ENCODE measurements at regions not wholly inside any gene's neighbourhood (a gene's known extent, or its start where the extent isn't known, plus 50 kb on each side); places are given as distances from the start of the nearest gene placed in this dataset.

GRCh38 chr6:133671376-133671775 is 217.5 kb upstream of the TCF21 start:
- no peaks in the 10 kb centered on the region for H3K4me1 Mint-ChIP-seq
- H3K4me1 ChIP-seq: no peaks in the 10 kb centered on the region

GRCh38 chr6:133673056-133673455 is 215.9 kb upstream of the TCF21 start:
- TF ChIP-seq CTCF (IDR thresholded peaks at IDR 0.05) (no peak), EZH2 (IDR thresholded peaks at IDR 0.05) (no peak), EZH2phosphoT487 (IDR thresholded peaks at IDR 0.05) (no peak)
- Mint-ChIP-seq H3K4me3 (no peak overlapping the region), H3K27me3 (ENCODE audit: insufficient read depth, low read depth) (peaks cover 3% of the 10 kb centered on the region), H3K36me3 (no peaks in the 10 kb centered on the region), H3K27ac (no peak overlapping the region), H3K4me1 (no peaks in the 10 kb centered on the region), H3K9me3 (no peaks in the 10 kb centered on the region)
- Histone ChIP-seq H3F3A (ENCODE audit: low read depth) (no peaks in the 10 kb centered on the region), H3K79me2 (ENCODE audit: low read depth) (no peaks in the 10 kb centered on the region), H4K20me1 (ENCODE audit: low read depth) (no peaks in the 10 kb centered on the region), H3K4me1 (no peaks in the 10 kb centered on the region), H3K9ac (no peak overlapping the region), H2AFZ (replicated peaks) (peak overlapping the region; percentile 63), H3K4me2 (no peak overlapping the region), H3K36me3 (no peaks in the 10 kb centered on the region), H3K27ac (no peak overlapping the region), H3K9me3 (ENCODE audit: low read depth) (no peaks in the 10 kb centered on the region), H3K27me3 (no peaks in the 10 kb centered on the region), H3K4me3 (no peak overlapping the region)
- no peak for DNase-seq (ENCODE audit: low spot score)

More at GRCh38 chr6:133671376-133671775, 217.5 kb upstream of the TCF21 start:
- no peak overlapping the region for H3K9ac ChIP-seq
- H3K27me3 Mint-ChIP-seq (ENCODE audit: insufficient read depth, low read depth): peaks cover 3% of the 10 kb centered on the region
- no peak overlapping the region for H3K4me2 ChIP-seq
- TF ChIP-seq EZH2phosphoT487 (IDR thresholded peaks at IDR 0.05) (no peak), CTCF (IDR thresholded peaks at IDR 0.05) (no peak), EZH2 (IDR thresholded peaks at IDR 0.05) (no peak)
- no peak overlapping the region for H3K4me3 ChIP-seq
- H3K36me3 Mint-ChIP-seq: no peaks in the 10 kb centered on the region
- H3F3A ChIP-seq (ENCODE audit: low read depth): no peaks in the 10 kb centered on the region
- no peak overlapping the region for H3K4me3 Mint-ChIP-seq
- DNase-seq (ENCODE audit: low spot score): no peak
- H3K79me2 ChIP-seq (ENCODE audit: low read depth): no peaks in the 10 kb centered on the region
- no peaks in the 10 kb centered on the region for H3K9me3 Mint-ChIP-seq
- H3K27ac Mint-ChIP-seq: no peak overlapping the region
- H4K20me1 ChIP-seq (ENCODE audit: low read depth): no peaks in the 10 kb centered on the region
- no peaks in the 10 kb centered on the region for H3K36me3 ChIP-seq
- no peaks in the 10 kb centered on the region for H3K27me3 ChIP-seq
- H3K9me3 ChIP-seq (ENCODE audit: low read depth): no peaks in the 10 kb centered on the region
- no peak overlapping the region for H2AFZ ChIP-seq (replicated peaks)
- no peak overlapping the region for H3K27ac ChIP-seq

- H3K9ac ChIP-seq: no peak overlapping the region
- no peak for TF ChIP-seq CTCF (IDR thresholded peaks at IDR 0.05)
- TF ChIP-seq EZH2 (IDR thresholded peaks at IDR 0.05): no peak
- TF ChIP-seq EZH2phosphoT487 (IDR thresholded peaks at IDR 0.05): no peak
- H3K36me3 Mint-ChIP-seq: no peaks in the 10 kb centered on the region
- H2AFZ ChIP-seq (replicated peaks): no peak overlapping the region
- no peaks in the 10 kb centered on the region for H3K4me1 ChIP-seq
- no peak overlapping the region for H3K27ac Mint-ChIP-seq
- H3K79me2 ChIP-seq (ENCODE audit: low read depth): no peaks in the 10 kb centered on the region
- no peaks in the 10 kb centered on the region for H3K36me3 ChIP-seq
- H3F3A ChIP-seq (ENCODE audit: low read depth): no peaks in the 10 kb centered on the region
- no peaks in the 10 kb centered on the region for H3K27me3 Mint-ChIP-seq (ENCODE audit: insufficient read depth, low read depth)
- H3K9me3 Mint-ChIP-seq: no peaks in the 10 kb centered on the region
- no peak overlapping the region for H3K27ac ChIP-seq
- no peaks in the 10 kb centered on the region for H3K4me1 Mint-ChIP-seq
- H3K4me2 ChIP-seq: no peak overlapping the region
- no peaks in the 10 kb centered on the region for H3K27me3 ChIP-seq
- no peak for DNase-seq (ENCODE audit: low spot score)
- H4K20me1 ChIP-seq (ENCODE audit: low read depth): no peaks in the 10 kb centered on the region
- H3K4me3 ChIP-seq: no peak overlapping the region
- H3K4me3 Mint-ChIP-seq: no peak overlapping the region
- H3K9me3 ChIP-seq (ENCODE audit: low read depth): no peaks in the 10 kb centered on the region
Observed at GRCh38 chr6:133674661-133675060, 214.3 kb upstream of the TCF21 start.

Measured in neural progenitor cell (in vitro differentiated cells).